MG63 (cell line): ENCODE measurements at regions not wholly inside any gene's neighbourhood (a gene's known extent, or its start where the extent isn't known, plus 50 kb on each side); places are given as distances from the start of the nearest gene placed in this dataset.
"Not testable (repeated sequence)": the region's sequence is repeated elsewhere in the genome, so short reads cannot be mapped to it uniquely, and the experiment has no call there.

Experiments used
- DNase-seq: peaks from one replicate; pipeline ENCODE4 v3.0.0-alpha.2; 2020
- H3K27me3 ChIP-seq: fragments of 250-450 bp; sonication (Bioruptor Pico); 2 replicates; pipeline ENCODE4 v1.5.1; 2020; ENCODE audit warnings: mild to moderate bottlenecking, moderate library complexity
- H3K36me3 ChIP-seq: fragments of 250-450 bp; sonication (Bioruptor Pico); 2 replicates; pipeline ENCODE4 v1.5.1; 2020; ENCODE audit warnings: mild to moderate bottlenecking, moderate library complexity
- H3K4me3 ChIP-seq: fragments of 250-450 bp; sonication (Bioruptor Pico); 2 replicates; pipeline ENCODE4 v1.5.1; 2020; ENCODE audit warnings: mild to moderate bottlenecking, moderate library complexity
- H3K9me3 ChIP-seq: fragments of 250-450 bp; sonication (Bioruptor Pico); 2 replicates; pipeline ENCODE4 v1.5.1; 2020; ENCODE audit warnings: mild to moderate bottlenecking, moderate library complexity

DNA sequence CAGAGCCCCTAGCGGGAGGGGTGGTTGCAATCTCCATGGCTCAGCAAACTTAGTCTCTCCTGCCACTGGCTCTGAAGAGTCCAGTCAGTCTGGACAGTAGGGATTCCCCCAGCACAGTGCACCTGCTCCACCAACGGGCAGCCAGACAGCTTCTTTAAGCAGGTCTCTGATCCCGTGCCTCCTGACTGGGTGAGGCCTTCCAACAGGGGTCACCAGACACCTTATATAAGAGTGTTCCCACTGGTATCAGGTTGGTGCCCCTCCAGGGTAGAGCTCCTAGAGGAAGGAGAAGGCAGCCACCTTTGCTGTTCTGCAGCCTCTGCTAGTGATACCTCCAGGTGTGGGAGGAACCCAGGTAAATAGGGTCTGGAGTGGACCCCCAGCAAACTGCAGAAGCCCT is 1393.4 kb downstream of the STIM2 start:
- Histone ChIP-seq H3K9me3 (no peaks in the 10 kb centered on the region), H3K27me3 (no peaks in the 10 kb centered on the region), H3K4me3 (no peak overlapping the region), H3K36me3 (no peaks in the 10 kb centered on the region)
- no peak for DNase-seq

DNA sequence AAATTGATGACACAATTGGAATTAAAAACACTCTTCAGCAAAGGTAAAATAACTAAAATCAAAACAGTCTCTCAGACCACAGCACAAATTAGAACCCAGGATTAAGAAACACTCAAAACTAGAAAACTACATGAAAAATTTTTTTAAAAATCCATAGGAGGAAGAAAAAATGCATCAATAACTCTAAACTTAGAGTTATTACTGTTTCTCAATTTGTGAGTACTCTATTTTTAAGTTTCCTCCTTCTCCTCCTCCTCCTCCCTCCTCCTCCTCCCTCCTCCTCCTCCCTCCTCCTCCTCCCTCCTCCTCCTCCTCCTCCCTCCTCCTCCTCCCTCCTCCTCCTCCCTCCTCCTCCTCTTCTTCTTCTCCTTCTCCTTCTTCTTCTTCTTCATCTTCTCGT is 1395.7 kb downstream of the STIM2 start:
- no peaks in the 10 kb centered on the region for H3K36me3 ChIP-seq
- H3K9me3 ChIP-seq, result no peaks in the 10 kb centered on the region
- H3K27me3 ChIP-seq, result no peaks in the 10 kb centered on the region
- no peak overlapping the region for H3K4me3 ChIP-seq
- no peak for DNase-seq

DNA sequence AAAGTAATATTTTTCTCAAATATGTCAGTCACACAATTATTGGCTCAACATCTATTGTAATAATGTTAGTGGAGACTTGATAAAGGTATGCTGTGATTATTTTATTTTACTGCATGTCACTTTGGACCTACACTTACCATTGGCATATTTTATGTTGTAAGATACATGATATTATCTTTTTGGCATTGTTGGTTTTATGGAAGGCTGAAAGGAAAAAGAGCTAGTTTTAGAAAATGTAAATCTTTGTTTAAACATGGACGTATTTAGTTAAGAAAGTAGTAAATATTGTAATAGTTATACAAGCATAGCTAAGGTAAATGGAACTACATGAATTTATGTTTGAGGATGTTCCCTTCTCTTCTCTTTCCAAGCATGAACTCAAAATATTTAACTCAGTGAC is 1399.3 kb downstream of the STIM2 start:
- DNase-seq, result no peak
- no peaks in the 10 kb centered on the region for H3K27me3 ChIP-seq
- H3K9me3 ChIP-seq, result no peaks in the 10 kb centered on the region
- no peaks in the 10 kb centered on the region for H3K36me3 ChIP-seq
- H3K4me3 ChIP-seq, result no peak overlapping the region

DNA sequence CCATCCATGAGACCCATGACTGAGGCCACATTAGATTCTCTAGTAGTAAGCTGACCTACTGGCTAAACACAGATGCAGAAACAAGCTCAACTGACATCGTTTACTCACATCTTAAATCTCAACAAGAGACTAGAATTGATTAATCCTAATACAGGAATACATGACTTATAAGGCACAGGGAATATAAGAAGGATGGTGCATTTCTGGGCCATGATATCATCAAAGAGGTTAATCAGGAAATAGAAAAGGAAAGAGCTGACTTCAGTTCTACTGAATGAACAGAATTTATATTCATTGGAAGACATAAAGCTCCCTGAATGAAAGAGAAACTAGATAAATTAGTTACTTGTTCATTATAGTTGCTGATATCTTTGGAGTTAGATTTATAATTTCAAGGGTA is 1406.5 kb downstream of the STIM2 start:
- Histone ChIP-seq H3K27me3 (no peaks in the 10 kb centered on the region), H3K4me3 (no peak overlapping the region), H3K36me3 (no peaks in the 10 kb centered on the region), H3K9me3 (no peaks in the 10 kb centered on the region)
- no peak for DNase-seq

DNA sequence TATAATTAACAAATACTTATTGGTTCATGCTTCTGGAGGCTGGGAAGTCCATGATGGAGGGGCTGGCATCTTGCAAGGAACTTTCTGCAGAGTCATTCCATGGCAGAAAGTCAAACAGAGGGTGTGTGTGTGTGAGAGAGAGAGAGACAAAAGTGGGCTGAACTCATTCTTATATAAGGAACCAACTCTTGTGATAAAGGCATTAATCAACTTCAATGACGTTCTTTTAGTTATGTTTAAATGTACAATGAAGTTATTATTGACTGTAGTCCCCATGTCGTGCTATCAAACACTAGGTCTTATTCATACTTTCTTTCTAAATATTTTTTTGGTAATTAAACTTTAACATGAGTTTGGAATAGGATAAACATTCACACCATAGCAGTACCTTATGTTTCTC is 1408.8 kb downstream of the STIM2 start:
- no peak overlapping the region for H3K4me3 ChIP-seq
- H3K9me3 ChIP-seq, result no peaks in the 10 kb centered on the region
- DNase-seq, result no peak
- H3K27me3 ChIP-seq, result no peaks in the 10 kb centered on the region
- no peaks in the 10 kb centered on the region for H3K36me3 ChIP-seq

DNA sequence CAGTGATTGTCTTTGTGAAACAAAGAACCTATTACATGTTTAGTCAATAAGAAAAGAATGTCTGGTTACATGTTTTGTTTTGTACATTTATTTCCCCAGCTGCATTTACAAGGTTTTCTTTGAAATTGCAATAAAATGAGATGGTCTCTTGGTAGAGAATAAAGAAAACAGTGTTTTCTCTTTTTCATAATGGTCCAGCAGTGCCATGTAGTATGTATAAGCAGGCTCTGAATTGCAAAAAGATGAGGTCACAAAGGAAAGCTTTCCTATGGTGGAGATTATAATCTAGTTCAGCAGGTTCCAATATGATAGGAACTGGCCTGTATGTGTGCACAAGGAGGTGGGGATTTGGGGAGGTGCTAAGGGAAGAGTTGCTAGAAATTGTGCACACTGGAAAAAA is 1417.3 kb downstream of the STIM2 start:
- Histone ChIP-seq H3K27me3 (no peaks in the 10 kb centered on the region), H3K36me3 (no peaks in the 10 kb centered on the region), H3K9me3 (no peaks in the 10 kb centered on the region), H3K4me3 (no peak overlapping the region)
- DNase-seq, result no peak

DNA sequence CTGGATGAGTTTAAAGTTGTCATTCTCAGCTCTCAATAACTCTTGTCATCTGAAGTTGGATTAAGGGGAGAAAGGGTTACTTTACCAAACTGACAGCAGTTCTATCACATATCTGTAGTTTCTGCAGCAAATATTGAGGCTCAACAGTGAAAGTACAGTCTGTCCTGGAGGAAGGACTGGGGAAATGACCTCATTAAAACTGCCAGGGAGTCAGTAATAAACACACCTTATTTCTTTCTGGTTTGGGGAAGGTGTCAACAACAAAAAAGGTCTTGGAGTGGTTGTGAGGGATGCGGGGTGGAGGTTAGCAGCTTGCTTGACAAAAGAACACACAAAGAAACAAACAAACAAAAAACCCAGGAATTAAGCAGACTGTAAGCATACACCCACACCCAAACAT is 1418.0 kb downstream of the STIM2 start:
- H3K36me3 ChIP-seq, result no peaks in the 10 kb centered on the region
- no peaks in the 10 kb centered on the region for H3K27me3 ChIP-seq
- no peak for DNase-seq
- H3K9me3 ChIP-seq, result no peaks in the 10 kb centered on the region
- H3K4me3 ChIP-seq, result no peak overlapping the region

DNA sequence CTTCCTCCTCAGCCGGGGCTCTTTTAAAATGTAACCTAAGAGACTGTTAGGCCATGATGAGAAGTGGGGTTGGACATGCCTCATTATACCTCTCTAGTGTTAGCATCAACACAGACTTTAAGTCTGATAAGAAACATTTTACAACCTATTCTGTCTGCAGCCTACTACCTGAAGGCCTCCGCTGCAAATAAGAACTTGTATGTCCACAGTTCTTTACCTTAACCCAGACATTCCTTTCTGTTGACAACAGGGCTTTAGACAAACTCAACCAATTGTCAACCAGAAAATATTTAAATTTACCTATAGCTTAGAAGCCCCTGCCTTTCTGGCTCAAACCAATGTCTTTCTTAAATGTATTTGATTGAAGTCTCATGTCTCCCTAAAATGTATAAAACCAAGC is 1418.6 kb downstream of the STIM2 start:
- no peaks in the 10 kb centered on the region for H3K9me3 ChIP-seq
- no peaks in the 10 kb centered on the region for H3K36me3 ChIP-seq
- DNase-seq, result no peak
- no peaks in the 10 kb centered on the region for H3K27me3 ChIP-seq
- H3K4me3 ChIP-seq, result no peak overlapping the region

DNA sequence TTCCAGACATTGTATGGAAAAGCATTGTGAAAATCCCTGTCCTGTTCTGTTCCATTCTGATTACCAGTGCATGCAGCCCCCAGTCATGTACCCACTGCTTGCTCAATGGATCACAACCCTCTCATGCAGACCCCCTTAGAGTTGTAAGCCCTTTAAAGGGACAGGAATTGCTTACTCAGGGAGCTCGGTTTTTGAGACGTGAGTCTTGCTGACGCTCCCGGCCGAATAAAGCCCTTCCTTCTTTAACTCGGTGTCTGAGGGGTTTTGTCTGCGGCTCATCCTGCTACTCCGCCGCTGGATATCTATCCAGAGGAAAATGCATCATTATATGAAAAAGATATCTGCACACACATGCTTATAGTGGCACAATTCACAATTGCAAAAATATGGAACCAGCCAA is 1425.6 kb downstream of the STIM2 start:
- not testable (repeated sequence) for H3K9me3 ChIP-seq

DNA sequence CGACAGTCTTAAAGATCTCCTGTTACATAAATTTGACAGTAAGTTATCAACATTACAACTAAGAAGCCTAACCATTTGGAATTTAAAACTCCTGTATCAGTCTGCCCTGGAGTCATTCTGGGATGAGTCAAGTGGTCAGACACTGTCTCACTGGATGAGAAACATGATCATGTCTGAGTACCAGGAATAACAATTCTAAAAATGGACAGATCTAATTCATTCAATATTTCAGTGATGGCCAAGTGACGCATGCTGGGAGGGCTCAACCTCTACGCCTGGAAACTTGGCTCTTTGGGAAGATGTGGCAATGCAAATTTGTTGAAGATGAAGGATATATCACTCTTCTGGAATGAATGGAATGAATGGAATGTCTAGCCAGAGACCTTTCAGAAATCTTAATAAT is 1427.2 kb downstream of the STIM2 start:
- DNase-seq, result peak; percentile 81
- Histone ChIP-seq H3K4me3 (no peak overlapping the region), H3K27me3 (no peaks in the 10 kb centered on the region), H3K9me3 (no peaks in the 10 kb centered on the region), H3K36me3 (no peaks in the 10 kb centered on the region)

More for the DNA sequence above, 1425.6 kb downstream of the STIM2 start:
- not testable (repeated sequence) for DNase-seq, H3K36me3 ChIP-seq, H3K27me3 ChIP-seq, H3K4me3 ChIP-seq

DNA sequence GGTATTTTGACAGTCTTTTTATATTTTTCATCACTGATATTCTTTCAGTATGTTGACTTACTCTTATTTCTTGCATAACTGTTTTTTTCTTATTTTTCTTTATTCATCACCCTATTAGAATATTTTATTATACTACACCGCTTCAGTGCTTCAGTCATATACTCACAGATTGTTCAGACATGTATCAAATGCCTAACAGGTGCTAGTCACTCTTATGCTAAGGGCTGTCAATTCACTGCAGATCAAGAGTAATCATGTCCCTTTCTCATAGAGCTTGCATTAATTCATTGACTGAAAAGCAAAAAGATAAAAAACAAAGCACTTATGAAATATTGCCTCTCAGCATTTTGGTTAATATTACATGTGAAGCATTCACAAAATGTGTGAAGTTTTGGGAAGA is 1435.6 kb downstream of the STIM2 start:
- Histone ChIP-seq H3K27me3 (no peaks in the 10 kb centered on the region), H3K9me3 (no peaks in the 10 kb centered on the region), H3K4me3 (no peak overlapping the region), H3K36me3 (no peaks in the 10 kb centered on the region)
- no peak for DNase-seq

DNA sequence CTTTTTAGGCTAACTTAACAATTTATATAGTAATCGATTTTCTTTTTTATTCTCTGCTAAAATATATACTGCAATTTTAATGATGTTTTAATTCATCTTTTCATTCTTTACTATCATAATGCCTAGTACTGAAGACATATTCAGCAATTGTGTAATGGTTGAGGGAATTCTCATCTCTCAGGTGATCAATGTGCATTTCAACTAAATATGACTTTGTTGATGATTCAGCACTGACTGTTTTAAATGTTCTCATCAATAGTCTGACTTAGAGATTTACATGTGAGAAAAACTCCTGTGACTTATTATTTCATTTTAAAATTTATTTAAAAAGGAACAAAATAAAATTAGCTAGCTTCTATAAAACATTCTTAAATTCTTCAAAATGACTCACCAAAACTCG is 1450.3 kb downstream of the STIM2 start:
- Histone ChIP-seq H3K9me3 (no peaks in the 10 kb centered on the region), H3K27me3 (no peaks in the 10 kb centered on the region), H3K4me3 (no peak overlapping the region), H3K36me3 (no peaks in the 10 kb centered on the region)
- no peak for DNase-seq

DNA sequence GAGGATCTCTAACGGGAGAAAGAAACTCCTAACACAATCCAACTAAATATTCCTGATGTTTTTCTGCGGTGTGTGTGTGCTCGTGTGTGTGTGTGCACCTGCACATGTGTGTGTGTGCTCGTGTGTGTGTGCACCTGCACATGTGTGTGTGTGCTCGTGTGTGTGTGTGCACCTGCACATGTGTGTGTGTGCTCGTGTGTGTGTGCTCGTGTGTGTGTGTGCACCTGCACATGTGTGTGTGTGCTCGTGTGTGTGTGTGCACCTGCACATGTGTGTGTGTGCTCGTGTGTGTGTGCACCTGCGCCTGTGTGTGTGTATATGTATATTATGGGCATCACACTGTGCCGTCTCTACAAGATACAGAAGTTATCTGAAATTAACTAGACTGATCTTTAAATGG is 1451.9 kb downstream of the STIM2 start:
- not testable (repeated sequence) for H3K36me3 ChIP-seq, H3K4me3 ChIP-seq, DNase-seq, H3K9me3 ChIP-seq, H3K27me3 ChIP-seq

DNA sequence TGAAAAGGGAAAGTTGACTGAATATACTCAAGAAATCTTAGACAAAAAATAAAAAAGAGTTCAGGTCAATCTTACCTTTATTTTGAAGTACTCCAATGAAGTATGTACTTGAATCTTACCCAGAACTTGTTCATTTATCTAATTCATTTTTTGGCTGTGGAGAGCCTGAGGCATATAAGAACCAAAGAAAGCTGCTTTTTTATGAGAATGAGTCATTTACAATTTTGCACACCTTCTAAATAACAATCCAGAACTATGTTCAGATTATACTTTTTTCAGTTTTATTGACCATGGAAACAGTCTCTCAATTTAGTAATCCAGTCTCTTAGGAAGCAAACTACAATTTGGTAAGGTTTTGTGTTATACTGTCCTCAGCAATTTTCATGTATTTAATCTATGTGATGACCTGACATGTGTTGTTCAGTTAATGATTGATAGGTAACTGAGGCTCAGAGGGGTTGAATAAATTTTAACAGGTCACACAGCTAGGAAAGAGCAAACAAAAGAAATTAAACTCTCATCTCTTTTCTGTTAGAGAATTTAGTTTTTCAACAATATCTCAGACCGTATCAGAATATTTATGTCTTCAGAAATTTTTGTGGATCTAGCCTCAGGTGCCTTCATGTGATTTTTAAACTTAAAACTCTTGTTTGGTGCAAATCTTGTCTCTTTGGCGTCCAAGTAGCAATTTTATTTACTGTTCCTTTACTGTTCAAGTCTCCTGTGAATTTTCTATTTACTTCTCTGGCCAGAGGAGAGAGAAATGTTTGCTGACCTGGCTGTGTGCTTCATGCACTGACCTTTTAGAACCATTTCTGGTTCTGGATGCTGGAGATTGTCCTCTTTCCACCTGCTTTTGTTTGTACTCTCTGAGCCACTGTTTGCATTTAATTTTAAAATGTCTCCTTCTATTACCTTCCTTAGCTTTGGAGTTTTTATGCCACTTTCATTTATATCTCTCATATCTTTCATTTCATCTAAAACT is 1453.4 kb downstream of the STIM2 start:
- no peak for DNase-seq
- Histone ChIP-seq H3K4me3 (no peak overlapping the region), H3K9me3 (no peaks in the 10 kb centered on the region), H3K27me3 (no peaks in the 10 kb centered on the region), H3K36me3 (no peaks in the 10 kb centered on the region)

DNA sequence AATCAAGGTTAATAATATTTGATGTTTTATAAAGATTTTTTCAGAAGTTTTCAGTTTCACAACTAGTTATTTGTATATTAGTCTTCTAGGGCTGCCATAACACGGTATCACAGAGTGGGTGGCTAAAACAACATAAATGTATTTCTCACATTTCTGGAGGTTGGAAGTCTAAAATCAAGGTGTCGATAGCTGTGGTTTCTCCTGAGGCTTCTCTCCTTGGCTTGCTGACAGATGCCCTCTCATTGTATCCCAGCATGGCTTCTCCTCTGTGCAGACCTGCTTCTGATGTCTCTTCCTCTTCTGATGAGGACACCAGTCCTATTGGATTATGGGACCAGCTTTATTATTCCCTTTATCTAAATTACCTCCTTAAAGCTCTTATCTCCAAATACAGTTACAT is 1456.6 kb downstream of the STIM2 start:
- Histone ChIP-seq H3K4me3 (no peak overlapping the region), H3K27me3 (no peaks in the 10 kb centered on the region), H3K9me3 (no peaks in the 10 kb centered on the region), H3K36me3 (no peaks in the 10 kb centered on the region)
- no peak for DNase-seq

DNA sequence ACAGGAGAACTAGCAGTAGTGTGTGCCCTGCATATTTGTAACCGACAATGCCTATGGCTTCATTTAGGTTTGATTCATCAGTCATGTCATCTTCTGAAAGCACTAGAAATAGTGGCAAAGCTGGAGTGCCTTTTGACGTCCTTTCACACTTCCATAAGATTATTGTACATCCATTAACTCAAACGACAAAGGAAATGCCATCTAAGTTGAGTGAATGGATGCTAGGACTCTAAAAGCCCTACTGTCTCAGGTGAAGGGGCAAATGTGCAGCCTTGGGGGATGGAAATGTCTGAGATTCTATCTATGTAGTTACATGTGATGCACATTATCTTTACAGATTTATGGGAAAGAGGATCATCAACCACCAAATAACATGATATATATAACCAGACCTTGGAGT is 1473.6 kb downstream of the STIM2 start:
- Histone ChIP-seq H3K36me3 (no peaks in the 10 kb centered on the region), H3K9me3 (no peaks in the 10 kb centered on the region), H3K4me3 (no peak overlapping the region), H3K27me3 (no peaks in the 10 kb centered on the region)
- DNase-seq, result no peak

DNA sequence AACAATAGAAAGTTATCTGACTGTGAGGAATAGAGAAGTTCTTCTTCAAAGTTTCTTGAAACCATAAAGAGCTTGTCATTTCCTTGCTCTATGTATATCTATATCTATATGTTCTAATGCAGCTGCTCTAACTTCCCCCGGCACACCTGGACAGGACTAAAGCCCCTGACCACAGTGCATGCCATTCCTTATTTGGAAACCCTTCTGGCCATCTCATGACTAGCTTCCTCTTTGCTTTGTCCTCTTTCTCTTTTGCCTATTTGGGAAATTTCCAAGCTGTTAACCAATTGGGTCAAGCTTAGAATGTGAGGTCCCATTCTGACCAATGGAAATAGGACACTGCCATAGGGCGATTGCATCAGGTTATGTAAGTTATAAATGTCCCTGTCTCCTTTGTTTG is 1481.1 kb downstream of the STIM2 start:
- no peak for DNase-seq
- Histone ChIP-seq H3K9me3 (no peaks in the 10 kb centered on the region; the same call in 1 of the 2 replicates), H3K4me3 (no peak overlapping the region), H3K27me3 (no peaks in the 10 kb centered on the region), H3K36me3 (no peaks in the 10 kb centered on the region)

DNA sequence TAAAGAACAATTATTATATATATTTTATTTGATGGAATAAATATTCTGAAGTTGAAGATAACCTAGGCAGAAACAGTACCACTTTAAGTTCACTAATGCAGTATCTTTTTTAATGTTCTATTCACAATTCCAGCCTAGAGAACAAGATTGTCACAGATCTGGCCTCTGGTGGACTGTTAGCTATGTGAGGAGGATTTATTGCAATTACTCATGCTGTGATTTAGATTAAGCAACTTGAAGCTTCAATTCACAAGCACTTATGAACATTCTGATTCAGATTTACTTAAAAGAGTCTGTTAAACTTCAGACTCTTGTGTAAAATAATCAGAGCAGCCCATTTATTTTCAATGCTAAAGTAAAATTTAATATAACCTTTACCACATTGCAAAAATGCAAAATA is 1489.8 kb downstream of the STIM2 start:
- Histone ChIP-seq H3K9me3 (no peaks in the 10 kb centered on the region), H3K36me3 (no peaks in the 10 kb centered on the region), H3K4me3 (no peak overlapping the region), H3K27me3 (no peaks in the 10 kb centered on the region)
- DNase-seq, result no peak
